ENCODE measurements at regions not wholly inside any gene's neighbourhood (a gene's known extent, or its start where the extent isn't known, plus 50 kb on each side); places are given as distances from the start of the nearest gene placed in this dataset.

DNA sequence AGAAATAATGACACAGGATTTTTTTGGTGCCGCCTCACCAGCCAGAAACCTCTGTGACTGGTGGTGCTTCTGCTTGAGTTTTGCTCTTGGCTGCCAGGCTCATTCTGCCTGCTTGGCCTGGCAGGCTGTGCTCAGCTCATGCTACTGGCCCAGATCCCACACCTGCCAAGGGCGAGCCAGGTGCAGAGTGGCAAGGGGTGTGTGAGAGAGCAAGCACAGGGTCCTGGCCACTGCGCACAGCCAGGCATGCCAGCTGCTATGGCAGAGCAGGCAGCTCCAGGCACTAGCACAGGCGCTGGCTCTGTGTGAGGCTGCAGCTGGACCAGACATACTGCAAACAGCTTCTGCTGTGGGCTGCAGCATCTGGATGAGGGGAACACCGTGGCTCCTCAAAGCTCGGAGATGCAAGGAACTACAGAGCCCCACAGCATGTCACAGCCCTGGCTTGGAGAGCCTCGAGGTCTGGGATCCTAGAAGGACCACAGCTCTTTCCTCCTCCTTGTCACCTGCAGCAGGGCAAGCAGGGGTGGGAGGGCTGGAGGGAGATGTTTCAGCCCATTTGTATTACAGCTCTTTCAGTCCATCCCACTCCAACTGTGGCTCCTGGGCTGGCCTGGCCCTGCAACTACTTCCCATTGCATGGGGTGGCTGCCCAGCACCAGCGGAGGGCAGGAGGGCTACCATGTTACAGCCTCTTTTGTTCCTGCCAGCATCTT, 313.4 kb upstream of the SEMA3C start:
- no peak for TF ChIP-seq POLR2A (IDR thresholded peaks at IDR 0.05)
- TF ChIP-seq, protein P1, sequence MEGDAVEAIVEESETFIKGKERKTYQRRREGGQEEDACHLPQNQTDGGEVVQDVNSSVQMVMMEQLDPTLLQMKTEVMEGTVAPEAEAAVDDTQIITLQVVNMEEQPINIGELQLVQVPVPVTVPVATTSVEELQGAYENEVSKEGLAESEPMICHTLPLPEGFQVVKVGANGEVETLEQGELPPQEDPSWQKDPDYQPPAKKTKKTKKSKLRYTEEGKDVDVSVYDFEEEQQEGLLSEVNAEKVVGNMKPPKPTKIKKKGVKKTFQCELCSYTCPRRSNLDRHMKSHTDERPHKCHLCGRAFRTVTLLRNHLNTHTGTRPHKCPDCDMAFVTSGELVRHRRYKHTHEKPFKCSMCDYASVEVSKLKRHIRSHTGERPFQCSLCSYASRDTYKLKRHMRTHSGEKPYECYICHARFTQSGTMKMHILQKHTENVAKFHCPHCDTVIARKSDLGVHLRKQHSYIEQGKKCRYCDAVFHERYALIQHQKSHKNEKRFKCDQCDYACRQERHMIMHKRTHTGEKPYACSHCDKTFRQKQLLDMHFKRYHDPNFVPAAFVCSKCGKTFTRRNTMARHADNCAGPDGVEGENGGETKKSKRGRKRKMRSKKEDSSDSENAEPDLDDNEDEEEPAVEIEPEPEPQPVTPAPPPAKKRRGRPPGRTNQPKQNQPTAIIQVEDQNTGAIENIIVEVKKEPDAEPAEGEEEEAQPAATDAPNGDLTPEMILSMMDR (IDR thresholded peaks at IDR 0.05), result no peak

All from thyroid gland (tissue), 4 donors.